ENCODE measurements at regions not wholly inside any gene's neighbourhood (a gene's known extent, or its start where the extent isn't known, plus 50 kb on each side); places are given as distances from the start of the nearest gene placed in this dataset.

GRCh38 chr4:171759274-171759673 is 53.9 kb upstream of the GALNTL6 start:
- no peaks in the 10 kb centered on the region for H4K20me1 ChIP-seq (ENCODE audit: insufficient read depth, low read length)
- DNase-seq (ENCODE audit: insufficient read length, low spot score, missing footprints): no peak

GRCh38 chr4:171751538-171751937 is 61.7 kb upstream of the GALNTL6 start:
- Histone ChIP-seq H3K27ac (ENCODE audit: low read depth, low read length) (no peak overlapping the region), H3K9me3 (ENCODE audit: low read depth, low read length) (peaks cover 2% of the 10 kb centered on the region), H3K36me3 (ENCODE audit: insufficient read depth, low read length) (no peaks in the 10 kb centered on the region), H3K27me3 (ENCODE audit: insufficient read depth, low read length) (no peaks in the 10 kb centered on the region), H3K4me2 (ENCODE audit: insufficient read depth, low read length) (no peak overlapping the region), H3K79me2 (ENCODE audit: insufficient read depth, low read length) (no peaks in the 10 kb centered on the region), H3K4me1 (ENCODE audit: insufficient read depth, low read length) (no peaks in the 10 kb centered on the region), H2AFZ (ENCODE audit: low read length) (no peak overlapping the region), H4K20me1 (ENCODE audit: insufficient read depth, low read length) (no peaks in the 10 kb centered on the region), H3K4me3 (ENCODE audit: insufficient read depth, low read length) (no peak overlapping the region)
- no peak for DNase-seq (ENCODE audit: insufficient read length, low spot score, missing footprints)
- TF ChIP-seq CTCF (IDR thresholded peaks at IDR 0.05; ENCODE audit: extremely low read depth, low read depth, low read length): no peak

More at GRCh38 chr4:171759274-171759673, 53.9 kb upstream of the GALNTL6 start:
- H3K4me3 ChIP-seq (ENCODE audit: insufficient read depth, low read length): no peak overlapping the region
- H2AFZ ChIP-seq (ENCODE audit: low read length): no peak overlapping the region
- no peak overlapping the region for H3K4me2 ChIP-seq (ENCODE audit: insufficient read depth, low read length)
- no peaks in the 10 kb centered on the region for H3K4me1 ChIP-seq (ENCODE audit: insufficient read depth, low read length)
- TF ChIP-seq CTCF (IDR thresholded peaks at IDR 0.05; ENCODE audit: extremely low read depth, low read depth, low read length): no peak
- H3K27ac ChIP-seq (ENCODE audit: low read depth, low read length): no peak overlapping the region
- no peaks in the 10 kb centered on the region for H3K36me3 ChIP-seq (ENCODE audit: insufficient read depth, low read length)
- no peaks in the 10 kb centered on the region for H3K79me2 ChIP-seq (ENCODE audit: insufficient read depth, low read length)
- peaks cover 4% of the 10 kb centered on the region for H3K9me3 ChIP-seq (ENCODE audit: low read depth, low read length)
- no peaks in the 10 kb centered on the region for H3K27me3 ChIP-seq (ENCODE audit: insufficient read depth, low read length)

DNA sequence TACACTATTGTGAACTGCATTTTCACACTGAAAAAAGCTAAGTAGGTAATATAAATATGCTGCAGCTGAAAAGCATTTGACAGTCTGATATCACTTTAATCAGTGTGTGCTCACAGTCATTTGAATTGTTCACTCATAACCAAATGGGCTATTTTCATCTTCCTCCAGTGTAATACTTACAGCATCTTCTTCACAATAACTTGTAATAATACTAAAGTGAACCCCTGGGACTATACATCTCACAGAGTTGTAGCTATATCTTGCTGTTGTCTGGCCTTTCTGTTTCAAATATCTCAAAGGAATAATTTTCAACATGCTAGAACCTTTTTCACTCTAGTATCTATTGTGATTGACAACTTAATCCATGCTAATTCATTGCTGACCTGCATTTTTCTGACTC is 66.8 kb upstream of the GALNTL6 start:
- no peaks in the 10 kb centered on the region for H3K9me3 ChIP-seq (ENCODE audit: low read depth, low read length)
- no peak overlapping the region for H3K4me3 ChIP-seq (ENCODE audit: insufficient read depth, low read length)
- no peaks in the 10 kb centered on the region for H3K36me3 ChIP-seq (ENCODE audit: insufficient read depth, low read length)
- no peak overlapping the region for H3K4me2 ChIP-seq (ENCODE audit: insufficient read depth, low read length)
- no peak for DNase-seq (ENCODE audit: insufficient read length, low spot score, missing footprints)
- no peak for TF ChIP-seq CTCF (IDR thresholded peaks at IDR 0.05; ENCODE audit: extremely low read depth, low read depth, low read length)
- no peaks in the 10 kb centered on the region for H4K20me1 ChIP-seq (ENCODE audit: insufficient read depth, low read length)
- no peak overlapping the region for H2AFZ ChIP-seq (ENCODE audit: low read length)
- H3K79me2 ChIP-seq (ENCODE audit: insufficient read depth, low read length): no peaks in the 10 kb centered on the region
- H3K4me1 ChIP-seq (ENCODE audit: insufficient read depth, low read length): no peaks in the 10 kb centered on the region
- H3K27me3 ChIP-seq (ENCODE audit: insufficient read depth, low read length): no peaks in the 10 kb centered on the region
- H3K27ac ChIP-seq (ENCODE audit: low read depth, low read length): no peak overlapping the region

- no peak overlapping the region for H3K27ac ChIP-seq (ENCODE audit: low read depth, low read length)
These were observed 70.8 kb upstream of the GALNTL6 start for GRCh38 chr4:171742436-171742835.

More at GRCh38 chr4:171742436-171742835, 70.8 kb upstream of the GALNTL6 start:
- no peaks in the 10 kb centered on the region for H3K4me1 ChIP-seq (ENCODE audit: insufficient read depth, low read length)
- no peaks in the 10 kb centered on the region for H3K79me2 ChIP-seq (ENCODE audit: insufficient read depth, low read length)
- H4K20me1 ChIP-seq (ENCODE audit: insufficient read depth, low read length): no peaks in the 10 kb centered on the region
- no peak overlapping the region for H3K4me3 ChIP-seq (ENCODE audit: insufficient read depth, low read length)
- H3K36me3 ChIP-seq (ENCODE audit: insufficient read depth, low read length): no peaks in the 10 kb centered on the region
- H2AFZ ChIP-seq (ENCODE audit: low read length): no peak overlapping the region
- no peaks in the 10 kb centered on the region for H3K27me3 ChIP-seq (ENCODE audit: insufficient read depth, low read length)
- no peak overlapping the region for H3K4me2 ChIP-seq (ENCODE audit: insufficient read depth, low read length)
- no peaks in the 10 kb centered on the region for H3K9me3 ChIP-seq (ENCODE audit: low read depth, low read length)
- no peak for DNase-seq (ENCODE audit: insufficient read length, low spot score, missing footprints)
- TF ChIP-seq CTCF (IDR thresholded peaks at IDR 0.05; ENCODE audit: extremely low read depth, low read depth, low read length): no peak

Measured in osteoblast (primary cell).